Upper lobe of left lung (tissue), 4 donors: ENCODE measurements at regions not wholly inside any gene's neighbourhood (a gene's known extent, or its start where the extent isn't known, plus 50 kb on each side); places are given as distances from the start of the nearest gene placed in this dataset.

Experiments used
- POLR2A ChIP-seq, 4 donors: fragments of 450-650 bp; IDR thresholded peaks; one replicate each; pipeline ENCODE4 v1.5.1; 2016 to 2017; ENCODE audit warnings: antibody characterized with exemption in 4 of 4, mild to moderate bottlenecking in 2 of 4
- TF ChIP-seq, protein P1 (sequence below), 6 experiments: fragments of 450-650 bp in 4 of 6; fragments of 200-600 bp in 2 of 6; sonication (generic) in 2 of 6; IDR thresholded peaks; one replicate each; pipeline ENCODE4 v1.5.1; 2016 to 2019; ENCODE audit warnings: antibody characterized with exemption in 6 of 6

DNA sequence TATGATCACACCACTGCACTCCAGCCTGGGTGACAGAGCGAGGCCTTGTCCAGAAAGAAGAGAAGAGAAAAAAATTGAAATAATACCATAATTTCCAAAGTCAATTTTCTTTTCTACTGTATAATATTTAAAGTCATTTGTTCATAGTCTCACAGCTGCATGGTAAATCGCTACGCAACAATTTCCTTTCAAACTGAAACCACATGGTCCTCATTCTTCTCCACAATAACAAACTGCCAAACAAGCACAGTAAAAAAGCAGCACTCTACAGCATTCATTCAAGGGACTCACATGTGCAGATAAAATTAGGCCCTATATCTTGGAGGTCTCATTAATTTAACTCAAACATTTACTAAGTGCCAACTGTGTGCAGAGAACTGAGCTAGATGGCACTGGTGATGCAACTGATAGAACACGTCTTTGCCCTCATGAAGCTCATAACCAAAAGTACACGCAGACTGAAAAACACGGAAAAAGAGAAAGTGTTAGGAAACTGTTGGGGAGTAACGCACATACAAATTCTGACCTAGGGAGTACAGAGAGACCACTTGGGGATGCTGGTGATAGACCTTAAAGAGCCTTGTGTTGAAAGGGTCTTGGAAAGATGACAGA, 68.4 kb upstream of the SRRM3 start:
- TF ChIP-seq, protein P1, sequence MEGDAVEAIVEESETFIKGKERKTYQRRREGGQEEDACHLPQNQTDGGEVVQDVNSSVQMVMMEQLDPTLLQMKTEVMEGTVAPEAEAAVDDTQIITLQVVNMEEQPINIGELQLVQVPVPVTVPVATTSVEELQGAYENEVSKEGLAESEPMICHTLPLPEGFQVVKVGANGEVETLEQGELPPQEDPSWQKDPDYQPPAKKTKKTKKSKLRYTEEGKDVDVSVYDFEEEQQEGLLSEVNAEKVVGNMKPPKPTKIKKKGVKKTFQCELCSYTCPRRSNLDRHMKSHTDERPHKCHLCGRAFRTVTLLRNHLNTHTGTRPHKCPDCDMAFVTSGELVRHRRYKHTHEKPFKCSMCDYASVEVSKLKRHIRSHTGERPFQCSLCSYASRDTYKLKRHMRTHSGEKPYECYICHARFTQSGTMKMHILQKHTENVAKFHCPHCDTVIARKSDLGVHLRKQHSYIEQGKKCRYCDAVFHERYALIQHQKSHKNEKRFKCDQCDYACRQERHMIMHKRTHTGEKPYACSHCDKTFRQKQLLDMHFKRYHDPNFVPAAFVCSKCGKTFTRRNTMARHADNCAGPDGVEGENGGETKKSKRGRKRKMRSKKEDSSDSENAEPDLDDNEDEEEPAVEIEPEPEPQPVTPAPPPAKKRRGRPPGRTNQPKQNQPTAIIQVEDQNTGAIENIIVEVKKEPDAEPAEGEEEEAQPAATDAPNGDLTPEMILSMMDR (IDR thresholded peaks at IDR 0.05): no peak
- no peak for TF ChIP-seq POLR2A (IDR thresholded peaks at IDR 0.05)
